WTC11 (cell line): ENCODE measurements at regions not wholly inside any gene's neighbourhood (a gene's known extent, or its start where the extent isn't known, plus 50 kb on each side); places are given as distances from the start of the nearest gene placed in this dataset.

Experiments
- ATAC-seq: fragments of 200-7000 bp; cut with Tn5 transposase; 2 replicates; pipeline ENCODE4 v1.10.0; 2021; ENCODE audit warnings: mild to moderate bottlenecking, moderate library complexity
- CTCF ChIA-PET: fragments of 300-600 bp; sonication (Branson Sonifier 250); formaldehyde crosslinking; loops from one replicate; lab custom pipeline; 2021; ENCODE audit warnings: antibody characterized with exemption; lab: Charles Lee
- POLR2A ChIA-PET: fragments of 350-600 bp; sonication (Branson Sonifier 250); formaldehyde crosslinking; loops from one replicate; lab custom pipeline; 2021; ENCODE audit warnings: antibody characterized with exemption; lab: Charles Lee
- DNase-seq: peaks from one replicate; pipeline ENCODE4 v3.0.0; 2021; ENCODE audit warnings: low spot score
- H3K27ac Mint-ChIP-seq: 2 replicates; pipeline ENCODE4 v1.8.0; 2021; ENCODE audit warnings: mixed read lengths
- H3K27me3 Mint-ChIP-seq: 2 replicates; pipeline ENCODE4 v1.8.0; 2021; ENCODE audit warnings: low read depth, mild to moderate bottlenecking, moderate library complexity, mixed read lengths
- H3K36me3 Mint-ChIP-seq: 2 replicates; pipeline ENCODE4 v1.8.0; 2021; ENCODE audit warnings: mixed read lengths
- H3K4me1 Mint-ChIP-seq: 2 replicates; pipeline ENCODE4 v1.8.0; 2022; ENCODE audit warnings: mixed read lengths
- H3K4me3 Mint-ChIP-seq: 2 replicates; pipeline ENCODE4 v1.8.0; 2021; ENCODE audit warnings: mild to moderate bottlenecking, moderate library complexity, mixed read lengths
- H3K9me3 Mint-ChIP-seq: 2 replicates; pipeline ENCODE4 v1.8.0; 2021; ENCODE audit warnings: mixed read lengths
- ATF6 ChIP-seq: sonication (generic); formaldehyde crosslinking; IDR thresholded peaks from 2 replicates; pipeline ENCODE4 v1.8.1; 2023; ENCODE audit warnings: mild to moderate bottlenecking, missing genetic modification reagents
- CREB1 ChIP-seq: sonication (generic); formaldehyde crosslinking; IDR thresholded peaks from 2 replicates; pipeline ENCODE4 v1.8.0; 2023; ENCODE audit warnings: mild to moderate bottlenecking, missing genetic modification reagents
- FOXP4 ChIP-seq: sonication (generic); formaldehyde crosslinking; IDR thresholded peaks from 2 replicates; pipeline ENCODE4 v1.8.0; 2022; ENCODE audit warnings: mild to moderate bottlenecking, missing genetic modification reagents
- MAX ChIP-seq: sonication (generic); formaldehyde crosslinking; IDR thresholded peaks from 2 replicates; pipeline ENCODE4 v1.8.0; 2022; ENCODE audit warnings: mild to moderate bottlenecking, missing genetic modification reagents
- NR2C2 ChIP-seq: sonication (generic); formaldehyde crosslinking; IDR thresholded peaks from 2 replicates; pipeline ENCODE4 v1.8.0; 2022; ENCODE audit warnings: mild to moderate bottlenecking, missing genetic modification reagents
- PREB ChIP-seq: sonication (generic); formaldehyde crosslinking; IDR thresholded peaks from 2 replicates; pipeline ENCODE4 v1.8.1; 2022; ENCODE audit warnings: mild to moderate bottlenecking, missing genetic modification reagents, moderate library complexity, borderline replicate concordance
- PRRX2 ChIP-seq: fragments of 250-450 bp; sonication (Bioruptor Pico); IDR thresholded peaks from 2 replicates; pipeline ENCODE4 v1.8.0; 2021; ENCODE audit warnings: mild to moderate bottlenecking
- TP53 ChIP-seq: sonication (generic); formaldehyde crosslinking; IDR thresholded peaks from 2 replicates; pipeline ENCODE4 v1.8.1; 2023; ENCODE audit warnings: mild to moderate bottlenecking, missing genetic modification reagents
- ZNF219 ChIP-seq: sonication (generic); formaldehyde crosslinking; IDR thresholded peaks from 2 replicates; pipeline ENCODE4 v1.8.0; 2023; ENCODE audit warnings: missing genetic modification reagents, mild to moderate bottlenecking, borderline replicate concordance
- ZNF423 ChIP-seq: fragments of 250-450 bp; sonication (Bioruptor Pico); IDR thresholded peaks from 2 replicates; pipeline ENCODE4 v2.1.2; 2022; ENCODE audit warnings: mild to moderate bottlenecking, moderate library complexity
- ZNF512 ChIP-seq: sonication (generic); formaldehyde crosslinking; IDR thresholded peaks from 2 replicates; pipeline ENCODE4 v1.8.1; 2022; ENCODE audit warnings: missing genetic modification reagents, borderline replicate concordance
- ZNF671 ChIP-seq: fragments of 250-450 bp; sonication (Bioruptor Pico); IDR thresholded peaks from 2 replicates; pipeline ENCODE4 v1.8.0; 2021; ENCODE audit warnings: mild to moderate bottlenecking

GRCh38 chr4:17380347-17380746 is 131.5 kb downstream of the QDPR start (continued):
- no peak for TF ChIP-seq ZNF512
- no peak for TF ChIP-seq ATF6

GRCh38 chr4:17376205-17376604 is 135.7 kb downstream of the QDPR start:
- no peak for DNase-seq
- Mint-ChIP-seq H3K9me3 (no peaks in the 10 kb centered on the region), H3K36me3 (no peaks in the 10 kb centered on the region), H3K4me3 (no peak overlapping the region), H3K27me3 (no peaks in the 10 kb centered on the region), H3K4me1 (no peaks in the 10 kb centered on the region), H3K27ac (no peak overlapping the region)
- CTCF ChIA-PET = no interaction called here
- no peak for ATAC-seq
- TF ChIP-seq PRRX2 (CRISPR knock-in tag) = no peak
- TF ChIP-seq PREB (CRISPR knock-in tag) = no peak
- TF ChIP-seq ZNF671 (CRISPR knock-in tag) = no peak
- TF ChIP-seq ZNF219 (CRISPR knock-in tag) = no peak
- TF ChIP-seq TP53 (CRISPR knock-in tag) = no peak
- POLR2A ChIA-PET = interaction anchor here (0.6 kb wide), 1 partner anchor 419 kb away, joined by 3 read pairs; no protein-coding TSS in a partner anchor

GRCh38 chr4:17373666-17374065 is 138.2 kb downstream of the QDPR start:
- TF ChIP-seq ZNF423 (CRISPR knock-in tag) (no peak), MAX (no peak), CREB1 (CRISPR knock-in tag) (no peak), ATF6 (no peak), FOXP4 (CRISPR knock-in tag) (no peak), NR2C2 (CRISPR knock-in tag) (no peak), PREB (CRISPR knock-in tag) (no peak)
- ATAC-seq (no peak), DNase-seq (no peak)
- CTCF ChIA-PET = interaction anchor here (1.8 to 2.1 kb wide), 2 partner anchors 26 to 74 kb away, joined by 5 to 6 read pairs; no protein-coding TSS in a partner anchor
- POLR2A ChIA-PET = no interaction called here
- H3K36me3 Mint-ChIP-seq = no peaks in the 10 kb centered on the region
- H3K27me3 Mint-ChIP-seq = no peaks in the 10 kb centered on the region
- H3K4me1 Mint-ChIP-seq = no peaks in the 10 kb centered on the region
- H3K4me3 Mint-ChIP-seq = no peak overlapping the region
- H3K27ac Mint-ChIP-seq = no peak overlapping the region
- no peaks in the 10 kb centered on the region for H3K9me3 Mint-ChIP-seq
